GM12878 (cell line): ENCODE measurements at regions not wholly inside any gene's neighbourhood (a gene's known extent, or its start where the extent isn't known, plus 50 kb on each side); places are given as distances from the start of the nearest gene placed in this dataset. TPM values are rescaled to one million over a fixed set of nuclear protein-coding genes. Genes with fewer than 3 reads are reported as not detected.

ENCODE experiments used
- ATAC-seq: fragments of 200-7000 bp; cut with Tn5 transposase; 3 replicates; pipeline ENCODE4 v1.9.1; 2020; ENCODE audit warnings: mild to moderate bottlenecking, moderate library complexity
- BruUV-seq: library from RNA; stranded (reverse); fragments of 400-500 nt; replicated peaks from 2 replicates; lab custom pipeline; 2021; lab: Mats Ljungman, UMichigan
- CTCF ChIA-PET: fragments of 300-600 bp; sonication (Branson Sonifier 250); formaldehyde crosslinking; extraction: SDS; loops from one replicate; lab custom pipeline; 2021; ENCODE audit warnings: inconsistent platforms; lab: Yijun Ruan, JAX
- POLR2A ChIA-PET: fragments of 350-600 bp; formaldehyde crosslinking; extraction: SDS; loops from one replicate; lab custom pipeline; 2021; ENCODE audit warnings: inconsistent platforms; lab: Charles Lee
- RAD21 ChIA-PET: fragments of 300-600 bp; sonication (Branson Sonifier 250); formaldehyde crosslinking; loops from one replicate; lab custom pipeline; 2023; ENCODE audit warnings: antibody characterized with exemption; ENCODE audit not compliant: unreplicated experiment; lab: Charles Lee
- SMC1A ChIA-PET: fragments of 300-600 bp; sonication (Branson Sonifier 250); formaldehyde crosslinking; loops from one replicate; lab custom pipeline; 2023; ENCODE audit not compliant: unreplicated experiment, uncharacterized antibody; lab: Charles Lee
- DNase-seq: peaks from one replicate; pipeline ENCODE4 v3.0.0-alpha.2; 2011; ENCODE audit warnings: low read depth, low spot score
- FAIRE-seq: peaks from 3 replicates; lab custom pipeline; 2011; peaks lifted over from hg19 to GRCh38; lab: Jason Lieb, UNC
- H2AFZ ChIP-seq: 2 replicates; pipeline ENCODE4 v1.6.0; 2011; ENCODE audit warnings: low read depth, low read length, control low read depth; ENCODE audit not compliant: control insufficient read depth
- H3K27ac ChIP-seq: 2 replicates; pipeline ENCODE4 v1.5.1; 2011; ENCODE audit warnings: control low read depth; ENCODE audit not compliant: control insufficient read depth, insufficient read depth
- H3K27me3 ChIP-seq, 2 experiments: replicated peaks in 1 of 2; 2 replicates each; pipeline versions ENCODE4 v1.6.0 to v1.6.1; 2011; ENCODE audit warnings: low read length in 1 of 2; ENCODE audit not compliant: control insufficient read depth in 2 of 2, insufficient read depth in 2 of 2
- H3K36me3 ChIP-seq, 2 experiments: 2 replicates each; pipeline ENCODE4 v1.5.1; 2011; ENCODE audit warnings: low read length in 1 of 2; ENCODE audit not compliant: control insufficient read depth in 2 of 2, insufficient read depth in 2 of 2
- H3K4me1 ChIP-seq: 2 replicates; pipeline ENCODE4 v1.6.1; 2011; ENCODE audit warnings: mild to moderate bottlenecking, low read length, moderate library complexity, mixed read lengths; ENCODE audit not compliant: control insufficient read depth, insufficient read depth
- H3K4me2 ChIP-seq: 2 replicates; pipeline ENCODE4 v1.6.0; 2011; ENCODE audit warnings: control low read depth; ENCODE audit not compliant: control insufficient read depth, insufficient read depth
- H3K4me3 ChIP-seq: fragments of 200-600 bp; sonication (generic); 2 replicates; pipeline ENCODE4 v1.5.1; 2016
- H3K79me2 ChIP-seq: 2 replicates; pipeline ENCODE4 v1.6.0; 2011; ENCODE audit warnings: low read length; ENCODE audit not compliant: control insufficient read depth, insufficient read depth
- H3K9ac ChIP-seq: 2 replicates; pipeline ENCODE4 v1.8.0; 2011; ENCODE audit warnings: low read length, control low read depth, mixed read lengths; ENCODE audit not compliant: control insufficient read depth, insufficient read depth
- H3K9me3 ChIP-seq: replicated peaks from 3 replicates; pipeline ENCODE4 v1.5.1; 2011; ENCODE audit warnings: mild to moderate bottlenecking, low read length; ENCODE audit not compliant: control insufficient read depth, insufficient read depth
- H4K20me1 ChIP-seq: 2 replicates; pipeline ENCODE4 v1.6.0; 2011; ENCODE audit not compliant: control insufficient read depth, insufficient read depth
- SMAD1 ChIP-seq: fragments of 450-650 bp; IDR thresholded peaks from 2 replicates; pipeline ENCODE4 v1.6.1; 2018; ENCODE audit warnings: mild to moderate bottlenecking, low read depth; ENCODE audit not compliant: partially characterized antibody
- ZNF622 ChIP-seq: fragments of 450-650 bp; IDR thresholded peaks from 2 replicates; pipeline ENCODE4 v1.6.1; 2017; ENCODE audit warnings: mild to moderate bottlenecking, inconsistent platforms
- WGBS: methylation state at CpG from one replicate; pipeline ENCODE4 v1.1.6; 2016; ENCODE audit warnings: low lambda C conversion rate; ENCODE audit not compliant: insufficient replicate concordance, insufficient coverage; ENCODE audit errors: missing lambda C conversion rate; 5-methylcytosine and 5-hydroxymethylcytosine counted together
- in situ Hi-C: fragments of 300-500 bp; cut with MboI; formaldehyde crosslinking; loops from 9 replicates; pipeline ENCODE4 v1.14.3; 2018; ENCODE audit warnings: mixed read lengths
- intact Hi-C: fragments of 100-400 bp; cut with micrococcal nuclease; formaldehyde crosslinking; loops from one replicate; pipeline ENCODE4 v1.14.2; 2022; ENCODE audit not compliant: unreplicated experiment
- small RNA-seq: library from RNA; depleted of rRNA; stranded (forward); fragments of <200 nt; gene quantifications from one replicate; pipeline ENCODE3, GENCODE V24; 2014
- TF ChIP-seq, protein P1 (sequence below), 3 experiments: IDR thresholded peaks in 2 of 3; conservative IDR thresholded peaks in 1 of 3; 2 replicates each; pipeline ENCODE4 v1.5.1; 2011; ENCODE audit warnings: low read depth in 3 of 3, low read length in 3 of 3, mild to moderate bottlenecking in 3 of 3, control low read depth in 2 of 3, moderate library complexity in 2 of 3, inconsistent platforms in 1 of 3, mixed read lengths in 1 of 3; ENCODE audit not compliant: control insufficient read depth in 2 of 3, insufficient read depth in 1 of 3; ENCODE audit errors: extremely low read depth in 1 of 3
- TF ChIP-seq, protein P2 (sequence below): IDR thresholded peaks from 2 replicates; pipeline ENCODE4 v1.6.1; 2012; ENCODE audit warnings: low read depth, low read length, improper control_type of control experiment

DNA sequence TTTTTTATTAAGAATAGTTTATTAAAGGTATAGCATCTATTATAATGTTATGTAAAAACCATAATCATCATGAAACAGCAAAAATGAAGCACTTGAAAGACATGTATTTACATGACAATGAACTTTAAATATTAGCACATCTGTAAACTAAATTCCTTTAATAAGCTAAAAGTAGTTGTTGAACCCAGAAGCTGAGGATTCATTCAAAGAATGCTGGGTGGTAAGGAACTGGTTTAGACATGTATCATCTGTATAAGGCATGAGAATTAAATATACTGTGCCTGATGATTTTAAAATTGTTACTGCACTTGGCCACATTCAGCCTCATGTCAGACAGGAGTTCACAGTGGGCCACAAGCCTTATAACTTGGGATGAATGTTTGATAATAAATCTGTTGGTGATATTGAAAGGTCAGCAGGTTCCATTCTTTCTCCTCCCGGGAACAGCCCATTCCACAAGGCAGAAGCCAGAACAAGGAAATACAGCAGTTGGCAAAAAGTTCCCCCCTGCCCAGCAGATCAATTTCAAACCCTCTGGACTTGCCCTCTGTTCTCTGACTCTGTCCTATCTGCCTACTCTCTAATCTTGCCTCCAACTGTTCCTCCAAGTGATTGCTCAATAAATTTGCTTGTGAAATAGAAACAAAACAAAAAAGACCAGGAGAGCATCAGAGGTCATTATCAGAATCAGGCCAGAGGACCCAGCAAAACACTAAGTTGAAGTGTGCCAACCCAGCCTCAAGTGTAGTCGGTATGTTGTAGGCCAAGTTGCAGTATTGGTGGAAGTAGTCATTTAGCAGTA, 49.8 kb upstream of the TEX264 start:
- ChIA-PET CTCF (interaction anchor here (0.9 kb wide), 1 partner anchor 199 kb away, joined by 3 read pairs; no protein-coding TSS in a partner anchor), RAD21 (no interaction called here), SMC1A (no interaction called here), POLR2A (no interaction called here)
- DNase-seq (no peak), ATAC-seq (no peak), FAIRE-seq (no peak)
- 96% methylated on average over 2 of the region's 2 CpGs for WGBS
- TF ChIP-seq SMAD1, result no peak
- TF ChIP-seq ZNF622, result no peak
- TF ChIP-seq, protein P1, sequence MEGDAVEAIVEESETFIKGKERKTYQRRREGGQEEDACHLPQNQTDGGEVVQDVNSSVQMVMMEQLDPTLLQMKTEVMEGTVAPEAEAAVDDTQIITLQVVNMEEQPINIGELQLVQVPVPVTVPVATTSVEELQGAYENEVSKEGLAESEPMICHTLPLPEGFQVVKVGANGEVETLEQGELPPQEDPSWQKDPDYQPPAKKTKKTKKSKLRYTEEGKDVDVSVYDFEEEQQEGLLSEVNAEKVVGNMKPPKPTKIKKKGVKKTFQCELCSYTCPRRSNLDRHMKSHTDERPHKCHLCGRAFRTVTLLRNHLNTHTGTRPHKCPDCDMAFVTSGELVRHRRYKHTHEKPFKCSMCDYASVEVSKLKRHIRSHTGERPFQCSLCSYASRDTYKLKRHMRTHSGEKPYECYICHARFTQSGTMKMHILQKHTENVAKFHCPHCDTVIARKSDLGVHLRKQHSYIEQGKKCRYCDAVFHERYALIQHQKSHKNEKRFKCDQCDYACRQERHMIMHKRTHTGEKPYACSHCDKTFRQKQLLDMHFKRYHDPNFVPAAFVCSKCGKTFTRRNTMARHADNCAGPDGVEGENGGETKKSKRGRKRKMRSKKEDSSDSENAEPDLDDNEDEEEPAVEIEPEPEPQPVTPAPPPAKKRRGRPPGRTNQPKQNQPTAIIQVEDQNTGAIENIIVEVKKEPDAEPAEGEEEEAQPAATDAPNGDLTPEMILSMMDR (IDR thresholded peaks at IDR 0.05 in 2 of 3, conservative IDR thresholded peaks at IDR 0.05 in 1 of 3; ENCODE audit: control insufficient read depth in 2 of 3, extremely low read depth in 1 of 3, insufficient read depth in 1 of 3, low read depth in 3 of 3, low read length in 3 of 3), result no peak
- TF ChIP-seq, protein P2, sequence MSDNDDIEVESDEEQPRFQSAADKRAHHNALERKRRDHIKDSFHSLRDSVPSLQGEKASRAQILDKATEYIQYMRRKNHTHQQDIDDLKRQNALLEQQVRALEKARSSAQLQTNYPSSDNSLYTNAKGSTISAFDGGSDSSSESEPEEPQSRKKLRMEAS, result no peak
- Histone ChIP-seq H3K4me3 (no peak overlapping the region), H3K9me3 (no peaks in the 10 kb centered on the region), H3K4me2 (no peak overlapping the region), H3K79me2 (no peaks in the 10 kb centered on the region), H3K27me3 (no peaks in the 10 kb centered on the region), H3K27ac (no peak overlapping the region), H2AFZ (no peak overlapping the region), H3K36me3 (no peaks in the 10 kb centered on the region; a peak in 1 of 4 replicates), H4K20me1 (no peaks in the 10 kb centered on the region), H3K4me1 (no peaks in the 10 kb centered on the region), H3K9ac (no peak overlapping the region)
- in situ Hi-C loops (no loop called here), intact Hi-C loops (no loop called here)
- BruUV-seq, result no TSS peak

Small RNA genes in the stretch of these regions (small RNA-seq; reads per million reads assigned to genes)
- not detected for gene RNU6ATAC29P
